Stimulated activated memory B cell treated with anti-CD40 and anti-IgM and Interleukin-4, amounts not matched to agents 10 μg/mL and 1 μg/mL and 100 μg/mL, for 72 hours (primary cell): ENCODE measurements at regions not wholly inside any gene's neighbourhood (a gene's known extent, or its start where the extent isn't known, plus 50 kb on each side); places are given as distances from the start of the nearest gene placed in this dataset.
"Not testable (repeated sequence)": the region's sequence is repeated elsewhere in the genome, so short reads cannot be mapped to it uniquely, and the experiment has no call there.

Experiments
- ATAC-seq: fragments of 150-1000 bp; cut with Tn5 transposase; 2 replicates; pipeline ENCODE4 v1.10.0; 2021
- H3K27ac Mint-ChIP-seq: one replicate; pipeline ENCODE4 v1.8.0; 2022; ENCODE audit warnings: mild to moderate bottlenecking, mixed read lengths
- H3K27me3 Mint-ChIP-seq: one replicate; pipeline ENCODE4 v1.8.0; 2022; ENCODE audit warnings: mixed read lengths
- H3K36me3 Mint-ChIP-seq: one replicate; pipeline ENCODE4 v1.8.0; 2022; ENCODE audit warnings: mixed read lengths
- H3K4me1 Mint-ChIP-seq: one replicate; pipeline ENCODE4 v1.8.0; 2022; ENCODE audit warnings: mixed read lengths
- H3K4me3 Mint-ChIP-seq: one replicate; pipeline ENCODE4 v1.8.0; 2022; ENCODE audit warnings: mild to moderate bottlenecking, moderate library complexity, mixed read lengths
- H3K9me3 Mint-ChIP-seq: one replicate; pipeline ENCODE4 v1.8.0; 2022; ENCODE audit warnings: mixed read lengths

- peaks cover 12% of the 10 kb centered on the region for H3K9me3 Mint-ChIP-seq
- H3K4me3 Mint-ChIP-seq: no peak overlapping the region
- no peaks in the 10 kb centered on the region for H3K36me3 Mint-ChIP-seq
- H3K27me3 Mint-ChIP-seq: peaks cover 9% of the 10 kb centered on the region
- no peak for ATAC-seq
- H3K27ac Mint-ChIP-seq: no peak overlapping the region
- no peaks in the 10 kb centered on the region for H3K4me1 Mint-ChIP-seq
Observed at GRCh38 chr5:138676556-138677193, 76.5 kb upstream of the CTNNA1 start.

GRCh38 chr5:138676002-138676401, 77.2 kb upstream of the CTNNA1 start:
- H3K36me3 Mint-ChIP-seq: no peaks in the 10 kb centered on the region
- peaks cover 12% of the 10 kb centered on the region for H3K9me3 Mint-ChIP-seq
- H3K4me3 Mint-ChIP-seq: no peak overlapping the region
- no peaks in the 10 kb centered on the region for H3K4me1 Mint-ChIP-seq
- H3K27me3 Mint-ChIP-seq: peaks cover 9% of the 10 kb centered on the region
- H3K27ac Mint-ChIP-seq: no peak overlapping the region
- no peak for ATAC-seq

GRCh38 chr5:138668451-138669380, 84.5 kb upstream of the CTNNA1 start:
- no peaks in the 10 kb centered on the region for H3K9me3 Mint-ChIP-seq
- H3K4me3 Mint-ChIP-seq: no peak overlapping the region
- no peak for ATAC-seq
- no peaks in the 10 kb centered on the region for H3K36me3 Mint-ChIP-seq
- peaks cover 36% of the 10 kb centered on the region for H3K27me3 Mint-ChIP-seq
- peaks cover 2% of the 10 kb centered on the region for H3K4me1 Mint-ChIP-seq
- no peak overlapping the region for H3K27ac Mint-ChIP-seq

DNA sequence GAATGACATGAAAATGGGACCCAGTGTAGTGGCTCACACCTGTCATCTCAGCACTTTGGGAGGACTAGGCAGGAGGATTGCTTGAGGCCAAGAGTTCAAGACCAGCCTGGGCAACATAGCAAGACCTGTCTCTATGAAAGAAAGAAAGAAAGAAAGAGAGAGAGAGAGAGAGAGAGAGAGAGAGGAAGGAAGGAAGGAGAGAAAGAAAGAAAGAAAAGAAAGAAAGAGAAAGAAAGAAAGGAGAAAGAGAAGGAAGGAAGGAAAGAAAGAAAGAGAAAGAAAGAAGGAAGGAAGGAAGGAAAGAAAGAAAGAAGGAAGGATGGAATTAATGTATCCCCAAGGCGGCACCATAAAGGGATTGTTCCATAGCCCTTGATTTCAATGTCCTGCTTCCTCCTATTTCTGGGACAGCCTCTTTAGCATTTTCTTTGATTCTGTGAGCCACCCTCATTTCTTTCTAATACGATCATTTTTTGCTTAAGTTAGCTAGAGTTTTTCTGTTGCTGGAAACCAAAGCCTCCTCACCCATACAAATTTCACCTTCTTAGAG, 85.4 kb upstream of the CTNNA1 start:
- not testable (repeated sequence) for H3K27ac Mint-ChIP-seq, ATAC-seq, H3K36me3 Mint-ChIP-seq, H3K4me3 Mint-ChIP-seq, H3K9me3 Mint-ChIP-seq
- Mint-ChIP-seq H3K27me3 (peaks cover 31% of the 10 kb centered on the region), H3K4me1 (peaks cover 11% of the 10 kb centered on the region)

GRCh38 chr5:138666226-138666742, 86.9 kb upstream of the CTNNA1 start:
- peaks cover 27% of the 10 kb centered on the region for H3K27me3 Mint-ChIP-seq
- H3K27ac Mint-ChIP-seq: no peak overlapping the region
- H3K4me3 Mint-ChIP-seq: no peak overlapping the region
- H3K36me3 Mint-ChIP-seq: no peaks in the 10 kb centered on the region
- H3K9me3 Mint-ChIP-seq: no peaks in the 10 kb centered on the region
- no peak for ATAC-seq
- peaks cover 26% of the 10 kb centered on the region for H3K4me1 Mint-ChIP-seq

GRCh38 chr5:138665261-138665660, 88.0 kb upstream of the CTNNA1 start:
- ATAC-seq: no peak
- H3K27ac Mint-ChIP-seq: no peak overlapping the region
- peaks cover 31% of the 10 kb centered on the region for H3K4me1 Mint-ChIP-seq
- peaks cover 27% of the 10 kb centered on the region for H3K27me3 Mint-ChIP-seq
- no peak overlapping the region for H3K4me3 Mint-ChIP-seq
- H3K9me3 Mint-ChIP-seq: no peaks in the 10 kb centered on the region
- no peaks in the 10 kb centered on the region for H3K36me3 Mint-ChIP-seq

GRCh38 chr5:138664276-138664943, 88.8 kb upstream of the CTNNA1 start:
- no peak overlapping the region for H3K4me3 Mint-ChIP-seq
- ATAC-seq: no peak
- no peak overlapping the region for H3K27ac Mint-ChIP-seq
- H3K27me3 Mint-ChIP-seq: peaks cover 27% of the 10 kb centered on the region
- peaks cover 31% of the 10 kb centered on the region for H3K4me1 Mint-ChIP-seq
- H3K9me3 Mint-ChIP-seq: no peaks in the 10 kb centered on the region
- no peaks in the 10 kb centered on the region for H3K36me3 Mint-ChIP-seq

DNA sequence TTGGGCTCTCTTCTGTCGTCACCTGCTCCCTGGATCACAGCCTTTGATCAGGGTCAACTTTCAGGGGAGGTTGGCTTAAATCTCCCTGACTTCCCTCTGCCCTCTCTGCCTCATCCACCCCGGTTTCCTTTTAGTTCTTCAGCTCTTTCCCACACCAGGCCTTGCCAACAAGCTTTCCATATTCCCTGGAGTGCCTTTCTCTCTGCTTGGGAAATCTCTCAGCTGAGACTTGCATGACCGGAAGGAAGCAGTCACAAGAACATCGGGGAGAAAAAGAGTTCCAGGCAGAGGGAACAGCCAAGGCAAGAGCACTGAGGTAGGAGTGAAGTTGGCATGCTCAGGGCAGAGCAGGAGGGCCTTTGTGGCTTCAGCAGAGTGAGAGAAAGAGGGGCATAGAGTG, 88.4 kb upstream of the HSPA9 start:
- H3K4me3 Mint-ChIP-seq: no peak overlapping the region
- peaks cover 25% of the 10 kb centered on the region for H3K27me3 Mint-ChIP-seq
- no peak overlapping the region for H3K27ac Mint-ChIP-seq

DNA sequence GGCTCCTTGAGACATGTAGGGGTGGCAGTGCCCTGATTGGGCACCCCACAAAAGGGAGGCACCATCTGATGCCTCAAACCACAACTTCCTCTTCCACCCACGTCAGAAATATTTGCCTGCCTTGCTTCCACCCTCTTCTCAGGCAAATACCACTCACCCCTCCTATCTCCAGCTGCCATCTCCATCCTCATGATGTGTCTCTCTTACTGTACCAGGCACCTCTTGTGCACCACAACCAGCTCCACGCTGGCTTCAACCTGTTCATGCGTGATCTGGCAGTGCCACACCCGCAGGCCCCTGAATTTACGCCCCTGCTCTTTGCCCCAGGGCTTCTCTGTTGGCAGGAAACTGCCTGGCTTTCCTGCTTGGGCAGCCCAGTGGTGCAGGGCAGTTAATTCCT, 87.8 kb upstream of the HSPA9 start:
- H3K27me3 Mint-ChIP-seq: peaks cover 25% of the 10 kb centered on the region
- ATAC-seq: peak; percentile 81
- peaks cover 31% of the 10 kb centered on the region for H3K4me1 Mint-ChIP-seq
- H3K36me3 Mint-ChIP-seq: no peaks in the 10 kb centered on the region
- no peaks in the 10 kb centered on the region for H3K9me3 Mint-ChIP-seq
- H3K4me3 Mint-ChIP-seq: peak overlapping the region; percentile 2
- H3K27ac Mint-ChIP-seq: no peak overlapping the region

More for the DNA sequence above, 88.4 kb upstream of the HSPA9 start:
- no peaks in the 10 kb centered on the region for H3K9me3 Mint-ChIP-seq
- no peaks in the 10 kb centered on the region for H3K36me3 Mint-ChIP-seq
- H3K4me1 Mint-ChIP-seq: peaks cover 31% of the 10 kb centered on the region
- no peak for ATAC-seq

DNA sequence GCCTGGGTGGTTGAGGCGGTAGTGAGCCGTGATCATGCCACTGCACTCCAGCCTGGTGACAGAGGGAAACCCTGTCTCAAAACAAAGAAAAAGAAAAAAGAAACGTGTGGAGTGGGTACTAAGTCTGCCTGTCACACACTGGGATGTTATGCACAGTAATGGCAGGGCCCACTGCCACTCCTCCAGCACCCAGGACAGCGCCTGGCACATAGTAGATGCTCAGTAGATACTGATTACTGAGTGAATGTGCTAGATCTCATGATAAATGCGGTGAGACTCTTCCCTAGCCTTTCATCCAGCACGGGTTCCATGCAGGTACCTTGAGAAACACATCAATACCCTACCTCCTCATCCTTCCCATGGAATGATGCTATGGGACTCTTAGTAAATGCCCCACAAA, 87.4 kb upstream of the HSPA9 start:
- peaks cover 29% of the 10 kb centered on the region for H3K27me3 Mint-ChIP-seq
- H3K4me3 Mint-ChIP-seq: no peak overlapping the region
- no peaks in the 10 kb centered on the region for H3K9me3 Mint-ChIP-seq
- no peaks in the 10 kb centered on the region for H3K36me3 Mint-ChIP-seq
- ATAC-seq: peak; percentile 52
- no peak overlapping the region for H3K27ac Mint-ChIP-seq
- H3K4me1 Mint-ChIP-seq: peaks cover 31% of the 10 kb centered on the region

- Mint-ChIP-seq H3K4me1 (peaks cover 31% of the 10 kb centered on the region), H3K4me3 (no peak overlapping the region), H3K27ac (no peak overlapping the region), H3K36me3 (no peaks in the 10 kb centered on the region), H3K27me3 (peaks cover 35% of the 10 kb centered on the region), H3K9me3 (no peaks in the 10 kb centered on the region)
- ATAC-seq: no peak
Observed at GRCh38 chr5:138661991-138662434, 86.8 kb upstream of the HSPA9 start.

DNA sequence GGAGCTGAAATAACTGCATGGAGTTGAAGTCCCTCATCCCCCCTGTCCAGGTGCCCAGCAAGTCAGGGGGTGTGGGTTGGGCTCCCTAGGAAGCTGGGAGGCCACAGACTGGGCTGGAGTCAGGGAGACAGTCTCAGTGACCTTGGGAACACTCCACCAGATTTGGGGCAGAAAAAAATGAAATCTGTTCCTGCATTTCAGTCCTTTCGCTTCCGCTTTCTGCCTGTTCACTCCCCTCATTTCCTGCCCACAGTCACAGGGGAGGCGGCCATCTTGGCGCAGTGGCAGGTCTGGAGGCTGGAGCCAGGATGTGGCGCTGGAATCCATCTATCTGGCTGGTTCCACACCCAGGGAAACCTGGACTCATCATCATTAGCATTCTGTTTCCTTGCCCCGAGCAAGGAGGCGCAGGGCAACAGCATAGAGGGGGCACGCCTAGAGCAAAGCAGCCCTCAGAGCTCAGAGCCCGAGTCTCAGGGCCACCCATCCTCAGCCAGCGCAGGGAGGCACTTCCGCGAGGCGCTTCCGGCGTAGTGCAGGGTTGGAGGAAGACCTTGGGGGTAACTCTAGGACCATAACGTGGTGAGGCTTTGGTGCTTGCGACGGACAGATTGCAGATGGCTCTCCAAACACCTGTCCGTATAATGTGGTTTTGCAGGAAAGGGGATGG, 86.2 kb upstream of the HSPA9 start:
- no peak for ATAC-seq
- H3K4me3 Mint-ChIP-seq: no peak overlapping the region
- no peaks in the 10 kb centered on the region for H3K9me3 Mint-ChIP-seq
- H3K27ac Mint-ChIP-seq: no peak overlapping the region
- H3K4me1 Mint-ChIP-seq: peaks cover 31% of the 10 kb centered on the region
- H3K27me3 Mint-ChIP-seq: peaks cover 41% of the 10 kb centered on the region
- no peaks in the 10 kb centered on the region for H3K36me3 Mint-ChIP-seq

- Mint-ChIP-seq H3K36me3 (no peaks in the 10 kb centered on the region), H3K4me1 (peaks cover 39% of the 10 kb centered on the region), H3K27me3 (peaks cover 47% of the 10 kb centered on the region), H3K27ac (no peak overlapping the region), H3K9me3 (no peaks in the 10 kb centered on the region), H3K4me3 (no peak overlapping the region)
- no peak for ATAC-seq
Observed at GRCh38 chr5:138660051-138660572, 84.9 kb upstream of the HSPA9 start.

DNA sequence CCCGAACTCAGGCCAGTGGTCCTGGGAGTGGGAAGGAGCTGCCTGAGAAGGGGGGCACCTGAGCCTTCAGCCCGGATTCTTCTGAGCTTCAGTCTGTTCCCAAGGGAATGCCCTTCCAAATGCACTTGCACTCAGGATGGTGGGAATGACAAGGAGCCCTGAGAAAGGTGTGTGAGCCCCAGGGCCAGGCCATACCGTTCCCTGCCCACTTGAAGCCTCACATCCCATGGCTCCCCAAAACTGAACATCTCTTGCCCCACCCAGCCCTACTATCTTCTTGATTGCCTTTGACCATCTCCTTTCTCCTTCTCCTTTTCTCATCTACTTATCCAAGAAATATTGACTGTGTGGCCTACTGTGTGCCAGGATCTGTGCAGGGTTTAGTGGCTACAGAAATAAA, 84.4 kb upstream of the HSPA9 start:
- Mint-ChIP-seq H3K4me3 (no peak overlapping the region), H3K27me3 (peaks cover 47% of the 10 kb centered on the region), H3K36me3 (no peaks in the 10 kb centered on the region)

More for the DNA sequence above, 84.4 kb upstream of the HSPA9 start:
- Mint-ChIP-seq H3K4me1 (peaks cover 44% of the 10 kb centered on the region), H3K27ac (no peak overlapping the region), H3K9me3 (no peaks in the 10 kb centered on the region)
- ATAC-seq: no peak
